SK-N-SH treated with all-trans-retinoic acid at 6 μM for 48 hours (cell line): ENCODE measurements at regions not wholly inside any gene's neighbourhood (a gene's known extent, or its start where the extent isn't known, plus 50 kb on each side); places are given as distances from the start of the nearest gene placed in this dataset.

Experiments
- ATAC-seq: fragments of 200-7000 bp; cut with Tn5 transposase; 3 replicates; pipeline ENCODE4 v1.9.1; 2020; ENCODE audit warnings: mild to moderate bottlenecking, moderate library complexity
- ARNTL ChIP-seq: fragments of 450-650 bp; formaldehyde crosslinking; IDR thresholded peaks from 2 replicates; pipeline ENCODE4 v1.5.0; 2020; ENCODE audit warnings: low read depth, mild to moderate bottlenecking, moderate library complexity, borderline replicate concordance
- BACH2 ChIP-seq: fragments of 250-450 bp; sonication (Bioruptor Pico); IDR thresholded peaks from 2 replicates; pipeline ENCODE4 v1.9.0; 2021; ENCODE audit warnings: mild to moderate bottlenecking, borderline replicate concordance
- CREB5 ChIP-seq: fragments of 250-450 bp; sonication (Bioruptor Pico); IDR thresholded peaks from 2 replicates; pipeline ENCODE4 v1.5.1; 2020; ENCODE audit warnings: low read depth, mild to moderate bottlenecking, moderate library complexity
- CSDC2 ChIP-seq: fragments of 250-450 bp; sonication (Bioruptor Pico); IDR thresholded peaks from 2 replicates; pipeline ENCODE4 v1.5.0; 2020; ENCODE audit warnings: mild to moderate bottlenecking, moderate library complexity
- CSRNP3 ChIP-seq: fragments of 250-450 bp; sonication (Bioruptor Pico); IDR thresholded peaks from 2 replicates; pipeline ENCODE4 v1.5.1; 2021; ENCODE audit warnings: mild to moderate bottlenecking, moderate library complexity
- ESRRG ChIP-seq: fragments of 250-450 bp; sonication (Bioruptor Pico); IDR thresholded peaks from 2 replicates; pipeline ENCODE4 v1.6.1; 2021; ENCODE audit warnings: mild to moderate bottlenecking
- GLIS3 ChIP-seq: fragments of 250-450 bp; sonication (Bioruptor Pico); IDR thresholded peaks from 2 replicates; pipeline ENCODE4 v1.5.0; 2020; ENCODE audit warnings: mild to moderate bottlenecking, moderate library complexity
- ISL1 ChIP-seq: fragments of 250-450 bp; sonication (Bioruptor Pico); IDR thresholded peaks from 2 replicates; pipeline ENCODE4 v2.1.2; 2022; ENCODE audit warnings: mild to moderate bottlenecking, moderate library complexity
- PATZ1 ChIP-seq: fragments of 250-450 bp; sonication (Bioruptor Pico); IDR thresholded peaks from 2 replicates; pipeline ENCODE4 v1.8.0; 2020; ENCODE audit warnings: mild to moderate bottlenecking, moderate library complexity, borderline replicate concordance
- RARB ChIP-seq: fragments of 250-450 bp; sonication (Bioruptor Pico); IDR thresholded peaks from 2 replicates; pipeline ENCODE4 v1.8.0; 2021; ENCODE audit warnings: mild to moderate bottlenecking, moderate library complexity
- SNAI2 ChIP-seq: fragments of 250-450 bp; sonication (Bioruptor Pico); IDR thresholded peaks from 2 replicates; pipeline ENCODE4 v1.5.0; 2020; ENCODE audit warnings: mild to moderate bottlenecking, moderate library complexity
- TCF4 ChIP-seq: fragments of 250-450 bp; sonication (Bioruptor Pico); IDR thresholded peaks from 2 replicates; pipeline ENCODE4 v1.8.0; 2021; ENCODE audit warnings: mild to moderate bottlenecking, moderate library complexity, borderline replicate concordance
- TOX ChIP-seq: fragments of 250-450 bp; sonication (Bioruptor Pico); IDR thresholded peaks from 2 replicates; pipeline ENCODE4 v1.8.0; 2021; ENCODE audit warnings: mild to moderate bottlenecking, moderate library complexity, borderline replicate concordance
- TSHZ2 ChIP-seq: fragments of 250-450 bp; sonication (Bioruptor Pico); IDR thresholded peaks from 2 replicates; pipeline ENCODE4 v1.5.0; 2020; ENCODE audit warnings: mild to moderate bottlenecking, moderate library complexity
- ZC3H10 ChIP-seq: fragments of 250-450 bp; sonication (Bioruptor Pico); IDR thresholded peaks from 2 replicates; pipeline ENCODE4 v1.5.1; 2021; ENCODE audit warnings: mild to moderate bottlenecking, moderate library complexity
- ZNF565 ChIP-seq: fragments of 450-650 bp; formaldehyde crosslinking; conservative IDR thresholded peaks from 2 replicates; pipeline ENCODE4 v1.5.0; 2020; ENCODE audit warnings: low read depth, mild to moderate bottlenecking, moderate library complexity
- ZNF70 ChIP-seq: fragments of 450-650 bp; formaldehyde crosslinking; IDR thresholded peaks from 2 replicates; pipeline ENCODE4 v1.5.0; 2020; ENCODE audit warnings: mild to moderate bottlenecking, moderate library complexity
- ZNF8 ChIP-seq: fragments of 450-650 bp; formaldehyde crosslinking; IDR thresholded peaks from 2 replicates; pipeline ENCODE4 v1.5.0; 2020; ENCODE audit warnings: mild to moderate bottlenecking, moderate library complexity
- TF ChIP-seq, protein P1 (sequence below): fragments of 250-450 bp; sonication (Bioruptor Pico); IDR thresholded peaks from 2 replicates; pipeline ENCODE4 v1.8.0; 2021; ENCODE audit warnings: low read depth, mild to moderate bottlenecking, moderate library complexity, borderline replicate concordance

- no peak for ATAC-seq
- TF ChIP-seq ESRRG (CRISPR knock-in tag), result no peak
- no peak for TF ChIP-seq GLIS3
- TF ChIP-seq ARNTL (CRISPR knock-in tag), result no peak
- TF ChIP-seq ZNF565 (CRISPR knock-in tag), result no peak
- no peak for TF ChIP-seq BACH2
- no peak for TF ChIP-seq CSDC2
- TF ChIP-seq TCF4, result no peak
- TF ChIP-seq ZNF70 (CRISPR knock-in tag), result no peak
- no peak for TF ChIP-seq ZC3H10 (CRISPR knock-in tag)
- TF ChIP-seq CREB5, result no peak
- TF ChIP-seq SNAI2 (CRISPR knock-in tag), result no peak
- TF ChIP-seq ISL1 (CRISPR knock-in tag), result no peak
Observed at GRCh38 chr12:34336619-34337465, 314.5 kb downstream of the ALG10 start.

DNA sequence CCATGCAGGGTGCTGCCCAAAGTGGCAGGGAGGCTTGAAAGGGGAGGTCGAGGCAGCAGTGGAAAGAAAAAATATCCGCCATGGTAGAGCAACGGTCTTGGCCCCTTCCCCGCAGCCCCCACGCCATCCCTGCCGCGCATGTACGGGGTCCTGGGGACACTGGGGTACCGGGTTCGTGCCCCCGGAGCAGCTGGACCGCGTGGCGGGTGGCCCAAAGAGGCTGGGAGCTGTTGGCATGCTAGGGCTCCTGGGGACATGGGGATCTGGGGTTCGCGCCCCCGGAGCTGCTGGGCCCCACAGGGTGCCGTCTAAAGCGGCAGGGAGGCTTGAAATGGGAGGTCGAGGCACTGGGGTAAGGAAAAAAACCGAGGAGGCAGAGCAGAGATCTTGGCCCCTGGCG lies 316.5 kb downstream of the ALG10 start:
- no peak for ATAC-seq
- TF ChIP-seq TSHZ2 (CRISPR knock-in tag) (no peak), ISL1 (CRISPR knock-in tag) (no peak), PATZ1 (CRISPR knock-in tag) (no peak), CSDC2 (no peak), ZNF8 (no peak), GLIS3 (no peak), CSRNP3 (no peak), ZNF565 (CRISPR knock-in tag) (no peak), ARNTL (CRISPR knock-in tag) (no peak)
- TF ChIP-seq, protein P1, sequence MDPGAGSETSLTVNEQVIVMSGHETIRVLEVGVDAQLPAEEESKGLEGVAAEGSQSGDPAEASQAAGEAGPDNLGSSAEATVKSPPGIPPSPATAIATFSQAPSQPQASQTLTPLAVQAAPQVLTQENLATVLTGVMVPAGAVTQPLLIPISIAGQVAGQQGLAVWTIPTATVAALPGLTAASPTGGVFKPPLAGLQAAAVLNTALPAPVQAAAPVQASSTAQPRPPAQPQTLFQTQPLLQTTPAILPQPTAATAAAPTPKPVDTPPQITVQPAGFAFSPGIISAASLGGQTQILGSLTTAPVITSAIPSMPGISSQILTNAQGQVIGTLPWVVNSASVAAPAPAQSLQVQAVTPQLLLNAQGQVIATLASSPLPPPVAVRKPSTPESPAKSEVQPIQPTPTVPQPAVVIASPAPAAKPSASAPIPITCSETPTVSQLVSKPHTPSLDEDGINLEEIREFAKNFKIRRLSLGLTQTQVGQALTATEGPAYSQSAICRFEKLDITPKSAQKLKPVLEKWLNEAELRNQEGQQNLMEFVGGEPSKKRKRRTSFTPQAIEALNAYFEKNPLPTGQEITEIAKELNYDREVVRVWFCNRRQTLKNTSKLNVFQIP, result no peak

- no peak for ATAC-seq
- TF ChIP-seq SNAI2 (CRISPR knock-in tag), result no peak
- no peak for TF ChIP-seq RARB (CRISPR knock-in tag)
- no peak for TF ChIP-seq TSHZ2 (CRISPR knock-in tag)
- TF ChIP-seq TCF4, result no peak
- no peak for TF ChIP-seq ZNF565 (CRISPR knock-in tag)
- no peak for TF ChIP-seq ZNF70 (CRISPR knock-in tag)
- no peak for TF ChIP-seq ESRRG (CRISPR knock-in tag)
- TF ChIP-seq GLIS3, result no peak
- no peak for TF ChIP-seq ZNF8
- no peak for TF ChIP-seq CREB5
- TF ChIP-seq TOX (CRISPR knock-in tag), result no peak
- no peak for TF ChIP-seq PATZ1 (CRISPR knock-in tag)
Observed at GRCh38 chr12:34339922-34340321, 317.6 kb downstream of the ALG10 start.
